ENCODE measurements at regions not wholly inside any gene's neighbourhood (a gene's known extent, or its start where the extent isn't known, plus 50 kb on each side); places are given as distances from the start of the nearest gene placed in this dataset.

DNA sequence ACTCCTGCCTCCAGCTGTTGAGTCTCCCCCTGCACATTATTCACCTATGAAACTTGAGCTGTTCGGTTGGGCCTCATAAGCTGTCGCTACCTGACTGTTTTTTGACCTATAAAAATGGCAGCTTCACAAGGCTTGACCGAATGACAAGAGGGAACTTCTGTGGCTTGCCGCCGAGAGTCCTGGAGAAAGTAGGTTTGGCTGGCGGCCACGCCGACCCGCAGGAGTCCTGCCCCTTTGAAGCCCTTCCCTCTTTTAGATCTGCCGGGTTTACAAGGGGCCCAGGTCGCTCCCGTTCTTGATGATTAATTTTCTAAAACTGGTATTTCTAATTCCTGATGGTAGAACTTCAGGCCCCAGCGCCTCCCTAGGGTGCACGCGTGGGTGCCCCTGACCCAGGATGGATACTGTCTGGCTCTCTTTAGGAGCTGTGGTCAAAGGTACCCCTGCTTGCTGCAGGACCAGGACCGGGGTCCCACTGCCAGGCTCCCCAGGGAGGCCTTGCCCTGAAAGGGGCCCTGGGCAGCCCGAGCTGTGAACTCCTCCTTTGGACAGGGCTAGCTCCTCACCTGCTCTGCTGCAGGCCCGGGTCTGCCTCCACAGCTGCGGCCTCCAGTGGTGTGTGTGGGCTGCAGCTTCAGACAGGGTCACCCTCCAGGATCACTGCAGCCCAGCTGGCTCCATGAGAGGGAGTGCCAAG, 171.8 kb downstream of the CTTN start:
- TF ChIP-seq EZH2 (IDR thresholded peaks at IDR 0.05; ENCODE audit: borderline replicate concordance, insufficient read depth, low read length, poor library complexity, severe bottlenecking), result no peak
- TF ChIP-seq POLR2AphosphoS5 (IDR thresholded peaks at IDR 0.05), result no peak
- TF ChIP-seq CTCF (IDR thresholded peaks at IDR 0.05; ENCODE audit: poor library complexity, severe bottlenecking), result no peak
